Neural progenitor cell (in vitro differentiated cells): ENCODE measurements at regions not wholly inside any gene's neighbourhood (a gene's known extent, or its start where the extent isn't known, plus 50 kb on each side); places are given as distances from the start of the nearest gene placed in this dataset.

Source experiments
- EZH2 ChIP-seq: fragments of 200-600 bp; sonication (generic); IDR thresholded peaks from 2 replicates; pipeline ENCODE4 v1.6.1; 2017; ENCODE audit warnings: antibody characterized with exemption, mild to moderate bottlenecking, moderate library complexity
- EZH2phosphoT487 ChIP-seq: fragments of 200-600 bp; sonication (generic); IDR thresholded peaks from 2 replicates; pipeline ENCODE4 v1.6.1; 2017; ENCODE audit warnings: antibody characterized with exemption
- TF ChIP-seq, protein P1 (sequence below): fragments of 200-600 bp; sonication (generic); IDR thresholded peaks from 2 replicates; pipeline ENCODE4 v1.5.1; 2017; ENCODE audit warnings: antibody characterized with exemption, mild to moderate bottlenecking

DNA sequence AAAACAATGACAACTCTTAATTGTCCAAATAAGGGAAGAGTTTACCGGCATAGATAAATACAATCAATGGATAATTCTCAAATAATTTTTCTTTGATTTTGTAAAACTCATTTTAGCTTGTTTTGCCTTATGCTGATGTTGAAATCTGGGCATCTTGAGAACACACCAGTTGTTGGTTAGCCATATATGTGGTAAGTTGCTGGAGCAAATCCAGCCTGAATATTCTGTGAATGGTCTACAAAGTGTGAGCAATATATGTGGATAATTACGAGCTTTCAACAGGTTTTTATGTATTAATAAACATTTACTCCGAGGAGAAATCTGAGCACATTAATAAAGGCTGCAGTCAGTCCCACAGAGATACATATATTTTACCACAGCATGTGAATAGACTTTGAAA lies 423.6 kb downstream of the BCKDHB start:
- TF ChIP-seq, protein P1, sequence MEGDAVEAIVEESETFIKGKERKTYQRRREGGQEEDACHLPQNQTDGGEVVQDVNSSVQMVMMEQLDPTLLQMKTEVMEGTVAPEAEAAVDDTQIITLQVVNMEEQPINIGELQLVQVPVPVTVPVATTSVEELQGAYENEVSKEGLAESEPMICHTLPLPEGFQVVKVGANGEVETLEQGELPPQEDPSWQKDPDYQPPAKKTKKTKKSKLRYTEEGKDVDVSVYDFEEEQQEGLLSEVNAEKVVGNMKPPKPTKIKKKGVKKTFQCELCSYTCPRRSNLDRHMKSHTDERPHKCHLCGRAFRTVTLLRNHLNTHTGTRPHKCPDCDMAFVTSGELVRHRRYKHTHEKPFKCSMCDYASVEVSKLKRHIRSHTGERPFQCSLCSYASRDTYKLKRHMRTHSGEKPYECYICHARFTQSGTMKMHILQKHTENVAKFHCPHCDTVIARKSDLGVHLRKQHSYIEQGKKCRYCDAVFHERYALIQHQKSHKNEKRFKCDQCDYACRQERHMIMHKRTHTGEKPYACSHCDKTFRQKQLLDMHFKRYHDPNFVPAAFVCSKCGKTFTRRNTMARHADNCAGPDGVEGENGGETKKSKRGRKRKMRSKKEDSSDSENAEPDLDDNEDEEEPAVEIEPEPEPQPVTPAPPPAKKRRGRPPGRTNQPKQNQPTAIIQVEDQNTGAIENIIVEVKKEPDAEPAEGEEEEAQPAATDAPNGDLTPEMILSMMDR = no peak
- TF ChIP-seq EZH2phosphoT487 (no peak), EZH2 (no peak)
